Stomach (tissue), 8 donors: ENCODE measurements at regions not wholly inside any gene's neighbourhood (a gene's known extent, or its start where the extent isn't known, plus 50 kb on each side); places are given as distances from the start of the nearest gene placed in this dataset.
"Not testable (repeated sequence)": the region's sequence is repeated elsewhere in the genome, so short reads cannot be mapped to it uniquely, and the experiment has no call there.

Experiments used
- DNase-seq, 2 donors: peaks; one replicate each; pipeline versions ENCODE4 v3.0.0 to v3.0.0-alpha.2; 2013 to 2019
- H3K27ac ChIP-seq, 5 donors: fragments of 200-600 bp in 4 of 5; sonication (generic) in 4 of 5; one replicate each; pipeline ENCODE4 v1.5.1; 2013 to 2019; ENCODE audit warnings: mild to moderate bottlenecking in 1 of 5, moderate library complexity in 1 of 5
- H3K27me3 ChIP-seq, 3 donors: fragments of 200-600 bp; sonication (generic); one replicate each; pipeline ENCODE4 v1.5.1; 2017 to 2019; ENCODE audit warnings: mixed run types in 1 of 3
- H3K36me3 ChIP-seq, 4 donors: fragments of 200-600 bp; sonication (generic); 1 replicate in 3 of 4; 2 replicates in 1 of 4; pipeline ENCODE4 v1.5.1; 2016 to 2019
- H3K4me1 ChIP-seq, 4 donors: fragments of 200-600 bp; sonication (generic); one replicate each; pipeline ENCODE4 v1.5.1; 2016 to 2019
- H3K4me3 ChIP-seq, 4 donors: fragments of 200-600 bp; sonication (generic) in 3 of 4; one replicate each; pipeline ENCODE4 v1.5.1; 2016 to 2019; ENCODE audit warnings: mild to moderate bottlenecking in 1 of 4
- H3K9me3 ChIP-seq, 4 donors: fragments of 200-600 bp; sonication (generic); one replicate each; pipeline ENCODE4 v1.5.1; 2016 to 2019
- EP300 ChIP-seq: sonication (generic); formaldehyde crosslinking; IDR thresholded peaks from one replicate; pipeline ENCODE4 v1.6.1; 2017; ENCODE audit warnings: antibody characterized with exemption
- POLR2A ChIP-seq, 4 donors: fragments of 450-650 bp; IDR thresholded peaks; one replicate each; pipeline ENCODE4 v1.6.1; 2016; ENCODE audit warnings: antibody characterized with exemption in 4 of 4, control low read depth in 2 of 4, mild to moderate bottlenecking in 1 of 4, moderate library complexity in 1 of 4
- POLR2AphosphoS5 ChIP-seq, 3 donors: sonication (generic); formaldehyde crosslinking; IDR thresholded peaks; one replicate each; pipeline ENCODE4 v1.6.1; 2016; ENCODE audit warnings: antibody characterized with exemption in 3 of 3
- WGBS, 5 donors: extraction: QIAGEN DNeasy Blood & Tissue Kit in 3 of 5; methylation state at CpG; one replicate each; pipeline versions ENCODE4 v1.1.5 to v1.1.7; 2013 to 2018; 5-methylcytosine and 5-hydroxymethylcytosine counted together
- intact Hi-C: fragments of 100-400 bp; cut with DNase I; formaldehyde crosslinking; loops from one replicate; pipeline ENCODE4 v1.15.1; 2023; ENCODE audit warnings: low total_unique reads
- TF ChIP-seq, protein P1 (sequence below), 7 experiments: fragments of 450-650 bp in 4 of 7; fragments of 200-600 bp in 3 of 7; sonication (generic) in 3 of 7; IDR thresholded peaks; one replicate each; pipeline ENCODE4 v1.5.1; 2016 to 2019; ENCODE audit warnings: antibody characterized with exemption in 7 of 7, control low read depth in 2 of 7, mild to moderate bottlenecking in 1 of 7
- donor health status: healthy with polysubstance abuse.
- donor health status: Bipolar disorder and iron deficiency.
- donor health status: healthy.

DNA sequence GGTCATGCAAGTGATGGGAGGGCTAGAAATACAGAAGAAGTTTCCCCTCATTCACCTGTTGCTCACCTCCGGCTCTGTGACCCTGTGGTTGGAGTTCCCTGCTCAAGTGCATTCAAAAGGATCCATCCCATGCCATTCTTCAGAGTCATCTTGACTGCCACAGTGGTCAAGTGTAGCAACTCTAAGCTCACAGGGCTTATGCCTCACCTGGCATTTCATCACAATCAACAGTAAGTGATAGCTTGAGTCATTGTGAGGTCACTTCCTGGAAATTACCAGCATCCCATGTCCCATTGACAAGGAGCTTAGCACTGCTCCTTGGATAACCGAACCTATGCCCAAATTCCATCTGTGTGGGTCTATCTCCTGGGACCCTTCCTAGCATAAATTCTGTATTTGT is 55.6 kb downstream of the OR4C45 start:
- no peaks in the 10 kb centered on the region for H3K4me1 ChIP-seq
- intact Hi-C loops: no loop called here
- no peak for TF ChIP-seq POLR2A (IDR thresholded peaks at IDR 0.05)
- no peak for TF ChIP-seq POLR2AphosphoS5 (IDR thresholded peaks at IDR 0.05)
- TF ChIP-seq, protein P1, sequence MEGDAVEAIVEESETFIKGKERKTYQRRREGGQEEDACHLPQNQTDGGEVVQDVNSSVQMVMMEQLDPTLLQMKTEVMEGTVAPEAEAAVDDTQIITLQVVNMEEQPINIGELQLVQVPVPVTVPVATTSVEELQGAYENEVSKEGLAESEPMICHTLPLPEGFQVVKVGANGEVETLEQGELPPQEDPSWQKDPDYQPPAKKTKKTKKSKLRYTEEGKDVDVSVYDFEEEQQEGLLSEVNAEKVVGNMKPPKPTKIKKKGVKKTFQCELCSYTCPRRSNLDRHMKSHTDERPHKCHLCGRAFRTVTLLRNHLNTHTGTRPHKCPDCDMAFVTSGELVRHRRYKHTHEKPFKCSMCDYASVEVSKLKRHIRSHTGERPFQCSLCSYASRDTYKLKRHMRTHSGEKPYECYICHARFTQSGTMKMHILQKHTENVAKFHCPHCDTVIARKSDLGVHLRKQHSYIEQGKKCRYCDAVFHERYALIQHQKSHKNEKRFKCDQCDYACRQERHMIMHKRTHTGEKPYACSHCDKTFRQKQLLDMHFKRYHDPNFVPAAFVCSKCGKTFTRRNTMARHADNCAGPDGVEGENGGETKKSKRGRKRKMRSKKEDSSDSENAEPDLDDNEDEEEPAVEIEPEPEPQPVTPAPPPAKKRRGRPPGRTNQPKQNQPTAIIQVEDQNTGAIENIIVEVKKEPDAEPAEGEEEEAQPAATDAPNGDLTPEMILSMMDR (IDR thresholded peaks at IDR 0.05): no peak
- no peak for TF ChIP-seq EP300
- no peak overlapping the region for H3K4me3 ChIP-seq
- no peaks in the 10 kb centered on the region for H3K36me3 ChIP-seq
- H3K9me3 ChIP-seq: peaks cover 0 to 19% (median 0%) of the 10 kb centered on the region in 4 donors
- 35 to 77% (median 72%) methylated on average over 2 of the region's 2 CpGs for WGBS, 5 donors
- no peak for DNase-seq
- no peaks in the 10 kb centered on the region for H3K27me3 ChIP-seq
- H3K27ac ChIP-seq: no peak overlapping the region

DNA sequence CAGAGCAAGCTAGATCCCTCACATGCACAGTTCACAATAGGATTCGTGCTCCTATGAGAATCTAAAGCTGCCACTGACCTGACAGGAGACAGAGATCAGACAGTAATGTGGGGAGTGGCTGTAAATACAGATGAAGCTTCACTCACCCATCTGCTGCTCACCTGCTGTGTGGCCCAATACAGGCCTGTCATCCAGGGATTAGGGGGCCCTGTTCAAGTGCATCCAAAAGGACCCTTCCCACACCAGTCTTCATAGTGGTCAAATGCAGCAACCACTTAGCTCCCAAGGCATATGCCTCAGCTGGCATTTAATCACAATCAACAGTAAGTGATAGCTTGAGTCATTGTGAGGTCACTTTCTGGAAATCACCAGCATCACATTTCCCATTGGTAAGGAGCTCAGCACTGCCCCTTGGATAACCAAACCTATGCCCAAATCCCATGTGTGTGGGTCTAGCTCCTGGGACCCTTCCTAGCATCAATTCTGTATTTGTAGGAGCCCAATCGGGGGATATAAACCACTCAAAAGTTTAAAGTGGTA is 65.6 kb downstream of the OR4C45 start:
- Histone ChIP-seq H3K9me3 (peaks cover 0 to 4% (median 0%) of the 10 kb centered on the region in 4 donors), H3K27me3 (no peaks in the 10 kb centered on the region), H3K36me3 (no peaks in the 10 kb centered on the region), H3K27ac (no peak overlapping the region), H3K4me1 (no peaks in the 10 kb centered on the region), H3K4me3 (no peak overlapping the region)
- 38 to 48% (median 39%) methylated on average over 2 of the region's 2 CpGs for WGBS, 5 donors
- intact Hi-C loops: no loop called here
- DNase-seq: no peak
- TF ChIP-seq POLR2A (IDR thresholded peaks at IDR 0.05): no peak
- TF ChIP-seq, protein P1 (IDR thresholded peaks at IDR 0.05): no peak
- TF ChIP-seq EP300: no peak
- no peak for TF ChIP-seq POLR2AphosphoS5 (IDR thresholded peaks at IDR 0.05)

DNA sequence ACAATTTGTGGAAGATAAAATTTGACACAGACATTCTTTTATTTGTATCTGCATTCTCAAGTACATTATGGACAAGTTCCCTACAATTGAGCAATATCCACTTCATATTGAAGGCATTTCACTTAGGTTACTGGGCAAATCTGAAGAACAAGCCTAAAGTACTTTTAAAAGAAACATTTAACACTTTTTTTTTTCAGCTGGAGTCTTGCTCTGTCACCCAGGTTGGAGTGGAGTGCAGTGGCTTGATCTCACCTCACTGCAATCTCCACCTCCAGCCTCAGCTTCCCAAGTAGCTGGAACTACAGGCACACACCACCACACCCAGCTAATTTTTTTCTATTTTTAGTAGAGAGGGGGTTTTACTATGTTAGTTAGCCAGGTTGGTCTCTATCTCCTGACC is 70.2 kb downstream of the OR4C45 start:
- Histone ChIP-seq H3K27me3 (no peaks in the 10 kb centered on the region), H3K4me1 (no peaks in the 10 kb centered on the region), H3K9me3 (peaks cover 0 to 14% (median 9%) of the 10 kb centered on the region in 4 donors), H3K4me3 (no peak overlapping the region), H3K27ac (no peak overlapping the region), H3K36me3 (no peaks in the 10 kb centered on the region)
- TF ChIP-seq, protein P1 (IDR thresholded peaks at IDR 0.05): no peak
- TF ChIP-seq POLR2AphosphoS5 (IDR thresholded peaks at IDR 0.05) (no peak), EP300 (no peak), POLR2A (IDR thresholded peaks at IDR 0.05) (no peak)
- no peak for DNase-seq
- intact Hi-C loops: no loop called here

DNA sequence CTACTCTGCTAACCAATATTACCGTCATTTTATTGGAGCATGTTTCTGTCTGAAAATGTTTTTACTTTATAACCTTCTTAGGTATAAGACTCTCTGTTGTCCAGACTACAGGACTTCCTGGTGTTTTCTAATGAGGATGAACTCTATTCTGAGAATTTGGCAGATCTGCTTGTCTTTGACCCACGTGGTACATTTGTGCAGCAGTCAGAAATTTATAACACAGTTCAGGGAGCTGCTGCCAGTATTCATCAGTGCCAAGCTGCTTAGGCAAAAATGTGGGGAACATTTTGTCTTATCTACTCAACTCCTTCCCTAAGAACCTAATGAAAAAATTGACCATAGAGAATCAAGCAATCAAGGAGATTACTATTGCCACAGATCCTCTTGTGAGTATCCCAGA is 108.0 kb downstream of the OR4C45 start:
- H3K36me3 ChIP-seq, H3K4me1 ChIP-seq, H3K27ac ChIP-seq, H3K27me3 ChIP-seq, DNase-seq, H3K4me3 ChIP-seq, intact Hi-C loops: not testable (repeated sequence)
- WGBS, 5 donors: 45 to 51% (median 46%) methylated on average over 2 of the region's 2 CpGs
- peaks cover 0 to 22% (median 2%) of the 10 kb centered on the region in 4 donors for H3K9me3 ChIP-seq

DNA sequence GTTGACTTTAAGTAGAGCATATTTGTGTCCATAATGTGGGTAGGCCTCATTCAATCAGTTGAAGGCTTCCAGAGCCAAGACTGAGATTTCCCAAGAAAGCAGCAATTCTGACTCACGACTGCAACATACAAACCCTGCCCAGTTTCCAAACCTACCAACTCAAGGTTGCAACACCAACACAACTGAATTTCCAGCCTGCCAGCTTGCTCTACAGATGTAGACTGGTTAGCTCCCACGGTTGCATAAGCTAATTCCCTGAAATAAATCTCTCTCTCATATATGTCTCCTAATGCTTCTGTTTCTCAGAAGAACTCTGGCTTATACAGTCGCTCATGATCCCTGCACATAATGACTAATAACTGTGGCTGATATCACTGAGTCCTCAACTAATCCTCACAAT is 113.6 kb downstream of the OR4C45 start:
- H3K4me3 ChIP-seq, H3K4me1 ChIP-seq, H3K27me3 ChIP-seq, H3K27ac ChIP-seq, DNase-seq, intact Hi-C loops, H3K36me3 ChIP-seq: not testable (repeated sequence)
- H3K9me3 ChIP-seq: peaks cover 0 to 28% (median 11%) of the 10 kb centered on the region in 4 donors
- WGBS, 5 donors: 46 to 60% (median 52%) methylated on average over 3 of the region's 3 CpGs

DNA sequence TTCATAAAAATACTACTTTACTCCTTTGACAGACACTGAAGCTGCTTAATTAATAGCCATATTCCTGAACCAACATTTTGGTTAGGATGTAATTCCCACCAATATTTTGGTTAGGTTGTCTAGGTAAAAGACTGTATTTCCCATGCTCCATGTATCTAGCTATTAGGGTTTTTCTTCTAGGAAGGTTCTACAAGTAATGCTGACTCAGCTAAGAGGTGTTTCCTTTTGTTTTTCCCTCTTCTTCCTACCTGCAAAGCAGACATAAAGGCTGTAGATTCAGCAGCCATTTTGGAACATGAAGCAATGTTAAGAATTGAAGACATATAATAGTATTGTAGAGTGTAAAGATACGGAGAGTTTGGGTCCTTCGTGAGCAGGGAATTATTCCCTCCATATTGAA is 115.3 kb downstream of the OR4C45 start:
- peaks cover 0 to 18% (median 11%) of the 10 kb centered on the region in 4 donors for H3K9me3 ChIP-seq
- intact Hi-C loops: not testable (repeated sequence)
- 72 to 90% (median 84%) methylated on average over 2 of the region's 2 CpGs for WGBS, 5 donors

More for the DNA sequence above, 115.3 kb downstream of the OR4C45 start:
- not testable (repeated sequence) for H3K4me3 ChIP-seq, H3K36me3 ChIP-seq, DNase-seq, H3K27ac ChIP-seq, H3K4me1 ChIP-seq, H3K27me3 ChIP-seq
